Endothelial cell of umbilical vein (primary cell): ENCODE measurements at regions not wholly inside any gene's neighbourhood (a gene's known extent, or its start where the extent isn't known, plus 50 kb on each side); places are given as distances from the start of the nearest gene placed in this dataset.

Source experiments
- BruUV-seq: library from RNA; stranded (reverse); fragments of 400-500 nt; replicated peaks from 2 replicates; lab custom pipeline; 2021; lab: Mats Ljungman, UMichigan
- CTCF ChIA-PET: fragments of 300-600, 350-600 bp; sonication (Branson Sonifier 250); formaldehyde crosslinking; loops from one replicate; lab custom pipeline; 2021; ENCODE audit warnings: antibody characterized with exemption, inconsistent platforms; lab: Charles Lee
- POLR2A ChIA-PET: fragments of 300-600, 350-600 bp; sonication (Branson Sonifier 250); formaldehyde crosslinking; loops from one replicate; lab custom pipeline; 2021; ENCODE audit warnings: antibody characterized with exemption, inconsistent platforms; lab: Charles Lee
- DNase-seq: peaks from one replicate; pipeline ENCODE4 v3.0.0-alpha.2; 2011; ENCODE audit warnings: low read depth, low spot score
- FAIRE-seq: peaks from 2 replicates; lab custom pipeline; 2011; peaks lifted over from hg19 to GRCh38; lab: Jason Lieb, UNC
- H2AFZ ChIP-seq: 2 replicates; pipeline ENCODE4 v1.6.0; 2012; ENCODE audit warnings: low read depth, low read length, control low read depth, inconsistent platforms
- H3K27ac ChIP-seq: 2 replicates; pipeline ENCODE4 v1.5.1; 2011; ENCODE audit warnings: low read depth, mild to moderate bottlenecking, control low read depth, low read length, moderate library complexity; ENCODE audit not compliant: insufficient read depth
- H3K27me3 ChIP-seq, 2 experiments: 2 replicates each; pipeline versions ENCODE4 v1.6.0 to v1.6.1; 2011; ENCODE audit warnings: low read length in 2 of 2, mixed read lengths in 1 of 2; ENCODE audit not compliant: control insufficient read depth in 2 of 2, insufficient read depth in 2 of 2
- H3K36me3 ChIP-seq, 2 experiments: 2 replicates in 1 of 2; 3 replicates in 1 of 2; pipeline ENCODE4 v1.5.1; 2011; ENCODE audit warnings: low read length in 2 of 2, mild to moderate bottlenecking in 1 of 2, moderate library complexity in 1 of 2; ENCODE audit not compliant: control insufficient read depth in 2 of 2, insufficient read depth in 2 of 2; ENCODE audit errors: extremely low read depth in 1 of 2
- H3K4me1 ChIP-seq: 3 replicates; pipeline ENCODE4 v1.5.1; 2011; ENCODE audit warnings: mild to moderate bottlenecking, low read length; ENCODE audit not compliant: control insufficient read depth, insufficient read depth; ENCODE audit errors: extremely low read depth
- H3K4me2 ChIP-seq: 2 replicates; pipeline ENCODE4 v1.6.1; 2011; ENCODE audit warnings: low read length, control low read depth, mixed read lengths; ENCODE audit not compliant: insufficient read depth
- H3K4me3 ChIP-seq, 3 experiments: fragments of 200-600 bp in 1 of 3; sonication (generic), shearing (Covaris generic) in 1 of 3; replicated peaks in 1 of 3; 2 replicates each; pipeline ENCODE4 v1.5.1; 2011 to 2016; ENCODE audit warnings: control low read depth in 3 of 3, low read length in 3 of 3, mild to moderate bottlenecking in 2 of 3, inconsistent platforms in 1 of 3, low read depth in 1 of 3, moderate library complexity in 1 of 3; ENCODE audit not compliant: insufficient read depth in 1 of 3
- H3K79me2 ChIP-seq: 2 replicates; pipeline ENCODE4 v1.6.0; 2012; ENCODE audit warnings: low read length, inconsistent platforms; ENCODE audit not compliant: control insufficient read depth, insufficient read depth
- H3K9ac ChIP-seq: replicated peaks from 2 replicates; pipeline ENCODE3; 2011; ENCODE audit warnings: low read length, control low read depth; ENCODE audit not compliant: insufficient read depth; ENCODE audit errors: extremely low read depth
- H3K9me1 ChIP-seq: replicated peaks from 3 replicates; pipeline ENCODE4 v1.6.0; 2011; ENCODE audit warnings: mild to moderate bottlenecking, low read length; ENCODE audit not compliant: control insufficient read depth, insufficient read depth; ENCODE audit errors: extremely low read depth
- H3K9me3 ChIP-seq: replicated peaks from 2 replicates; pipeline ENCODE4 v1.5.1; 2012; ENCODE audit warnings: low read length, inconsistent platforms; ENCODE audit not compliant: control insufficient read depth, insufficient read depth
- H4K20me1 ChIP-seq: replicated peaks from 2 replicates; pipeline ENCODE3; 2011; ENCODE audit warnings: mild to moderate bottlenecking, low read length; ENCODE audit not compliant: control insufficient read depth, insufficient read depth; ENCODE audit errors: extremely low read depth
- EZH2 ChIP-seq: IDR thresholded peaks from 2 replicates; pipeline ENCODE4 v1.6.1; 2012; ENCODE audit warnings: borderline replicate concordance, low read depth, mild to moderate bottlenecking, moderate library complexity, low read length, inconsistent platforms; ENCODE audit not compliant: severe bottlenecking
- GATA2 ChIP-seq: IDR thresholded peaks from 2 replicates; pipeline ENCODE4 v1.7.0; 2011; ENCODE audit warnings: low read depth, mild to moderate bottlenecking, moderate library complexity, mixed read lengths, low read length; ENCODE audit not compliant: insufficient read length, insufficient read depth
- JUN ChIP-seq: IDR thresholded peaks from 2 replicates; pipeline ENCODE4 v1.6.1; 2011; ENCODE audit warnings: borderline replicate concordance, low read depth; ENCODE audit not compliant: insufficient read length, insufficient read depth
- MAX ChIP-seq: IDR thresholded peaks from 2 replicates; pipeline ENCODE4 v1.6.1; 2011; ENCODE audit not compliant: insufficient read depth, insufficient read length
- MYC ChIP-seq: IDR thresholded peaks from one replicate; pipeline ENCODE4 v1.6.1; 2011; ENCODE audit warnings: mild to moderate bottlenecking, low read depth, low read length
- dilution Hi-C: fragments of 300-500 bp; cut with MboI; formaldehyde crosslinking; loops from one replicate; pipeline ENCODE4 v1.15.0; 2019; ENCODE audit warnings: low sequenced_read_pairs; ENCODE audit not compliant: extremely low pct_ligation_motif_present
- intact Hi-C: fragments of 100-400 bp; cut with micrococcal nuclease; formaldehyde crosslinking; loops from one replicate; pipeline ENCODE4 v1.10.0; 2022
- TF ChIP-seq, protein P1 (sequence below), 2 donors: IDR thresholded peaks; 1 replicate in 1 of 2; 2 replicates in 1 of 2; pipeline ENCODE4 v1.5.1; 2011; ENCODE audit warnings: low read length in 2 of 2, mild to moderate bottlenecking in 2 of 2, moderate library complexity in 2 of 2, control low read depth in 1 of 2, inconsistent platforms in 1 of 2, low read depth in 1 of 2; ENCODE audit not compliant: insufficient read depth in 1 of 2; ENCODE audit errors: extremely low read depth in 1 of 2

DNA sequence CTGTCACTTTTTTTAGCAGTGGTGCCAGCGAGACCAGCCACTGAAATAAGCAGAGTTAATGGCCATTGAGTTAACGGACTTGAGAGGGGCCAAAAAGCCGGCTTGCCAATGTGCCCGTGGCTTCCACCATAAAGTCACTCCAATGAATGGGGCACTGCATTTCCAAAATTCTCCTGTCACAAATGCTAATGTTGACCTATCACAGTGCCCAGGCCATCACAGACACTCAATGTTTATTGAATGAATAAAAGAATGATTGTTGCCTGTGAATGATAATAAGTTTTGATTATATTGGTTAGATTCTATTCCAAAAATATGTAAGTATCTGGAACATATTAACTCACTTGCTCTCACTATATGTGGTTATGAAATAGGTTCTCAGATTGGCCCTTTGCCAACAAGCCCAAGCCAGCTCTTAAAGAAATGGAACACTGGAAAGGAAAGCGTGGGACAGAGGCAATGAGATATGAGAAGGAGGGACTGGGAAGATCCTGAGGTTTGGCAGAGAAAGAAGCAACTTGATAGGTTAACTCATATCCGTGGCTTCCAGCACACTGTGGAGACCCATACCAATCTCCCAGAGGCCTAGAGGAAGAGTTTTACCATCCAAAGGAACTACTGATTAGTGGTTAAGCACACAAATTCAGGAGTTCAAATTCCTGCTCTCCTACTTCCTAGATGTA is 108.7 kb downstream of the BTG1 start:
- dilution Hi-C loops: no loop called here

More for the DNA sequence above, 108.7 kb downstream of the BTG1 start:
- ChIA-PET CTCF (no interaction called here), POLR2A (no interaction called here)
- TF ChIP-seq GATA2: no peak
- no peak for TF ChIP-seq JUN
- TF ChIP-seq MAX: no peak
- TF ChIP-seq MYC: no peak
- TF ChIP-seq, protein P1, sequence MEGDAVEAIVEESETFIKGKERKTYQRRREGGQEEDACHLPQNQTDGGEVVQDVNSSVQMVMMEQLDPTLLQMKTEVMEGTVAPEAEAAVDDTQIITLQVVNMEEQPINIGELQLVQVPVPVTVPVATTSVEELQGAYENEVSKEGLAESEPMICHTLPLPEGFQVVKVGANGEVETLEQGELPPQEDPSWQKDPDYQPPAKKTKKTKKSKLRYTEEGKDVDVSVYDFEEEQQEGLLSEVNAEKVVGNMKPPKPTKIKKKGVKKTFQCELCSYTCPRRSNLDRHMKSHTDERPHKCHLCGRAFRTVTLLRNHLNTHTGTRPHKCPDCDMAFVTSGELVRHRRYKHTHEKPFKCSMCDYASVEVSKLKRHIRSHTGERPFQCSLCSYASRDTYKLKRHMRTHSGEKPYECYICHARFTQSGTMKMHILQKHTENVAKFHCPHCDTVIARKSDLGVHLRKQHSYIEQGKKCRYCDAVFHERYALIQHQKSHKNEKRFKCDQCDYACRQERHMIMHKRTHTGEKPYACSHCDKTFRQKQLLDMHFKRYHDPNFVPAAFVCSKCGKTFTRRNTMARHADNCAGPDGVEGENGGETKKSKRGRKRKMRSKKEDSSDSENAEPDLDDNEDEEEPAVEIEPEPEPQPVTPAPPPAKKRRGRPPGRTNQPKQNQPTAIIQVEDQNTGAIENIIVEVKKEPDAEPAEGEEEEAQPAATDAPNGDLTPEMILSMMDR (IDR thresholded peaks at IDR 0.05; ENCODE audit: extremely low read depth in 1 of 2, insufficient read depth in 1 of 2, low read depth in 1 of 2, low read length in 2 of 2): no peak
- no peak for TF ChIP-seq EZH2
- no peak overlapping the region for H3K9ac ChIP-seq
- no TSS peak for BruUV-seq
- no peak overlapping the region for H3K27ac ChIP-seq
- H3K9me3 ChIP-seq: no peaks in the 10 kb centered on the region
- H3K27me3 ChIP-seq: no peaks in the 10 kb centered on the region
- FAIRE-seq: no peak
- H3K4me2 ChIP-seq: no peak overlapping the region
- no peak for DNase-seq
- H3K9me1 ChIP-seq: no peaks in the 10 kb centered on the region
- no peaks in the 10 kb centered on the region for H3K36me3 ChIP-seq
- H2AFZ ChIP-seq: no peak overlapping the region
- peaks cover 21% of the 10 kb centered on the region for H3K4me1 ChIP-seq
- no peaks in the 10 kb centered on the region for H4K20me1 ChIP-seq
- H3K4me3 ChIP-seq: no peak overlapping the region
- intact Hi-C loops: no loop called here
- H3K79me2 ChIP-seq: no peaks in the 10 kb centered on the region
